D721Med (cell line): ENCODE measurements at regions not wholly inside any gene's neighbourhood (a gene's known extent, or its start where the extent isn't known, plus 50 kb on each side); places are given as distances from the start of the nearest gene placed in this dataset.

ENCODE experiments used
- DNase-seq: peaks from one replicate; pipeline ENCODE4 v3.0.0; 2011; ENCODE audit warnings: low spot score; ENCODE audit not compliant: insufficient read length
- FAIRE-seq: peaks from 2 replicates; lab custom pipeline; 2011; peaks lifted over from hg19 to GRCh38; lab: Jason Lieb, UNC
- CTCF ChIP-seq: IDR thresholded peaks from 2 replicates; pipeline ENCODE4 v1.5.1; 2012; ENCODE audit warnings: mild to moderate bottlenecking, control low read depth; ENCODE audit not compliant: insufficient read depth; ENCODE audit errors: missing control alignments

- no peak for TF ChIP-seq CTCF
- FAIRE-seq: no peak
Observed at GRCh38 chr2:143954844-143955243, 565.1 kb downstream of the ZEB2 start.

GRCh38 chr2:143954186-143954585 is 565.7 kb downstream of the ZEB2 start:
- DNase-seq: no peak
- no peak for FAIRE-seq
- TF ChIP-seq CTCF: no peak

More at GRCh38 chr2:143954844-143955243, 565.1 kb downstream of the ZEB2 start:
- no peak for DNase-seq

GRCh38 chr2:143953451-143954030 is 566.4 kb downstream of the ZEB2 start:
- FAIRE-seq (no peak), DNase-seq (no peak)
- no peak for TF ChIP-seq CTCF

GRCh38 chr2:143952536-143952935 is 567.4 kb downstream of the ZEB2 start:
- FAIRE-seq (no peak), DNase-seq (no peak)
- no peak for TF ChIP-seq CTCF

- TF ChIP-seq CTCF: no peak
- DNase-seq (no peak), FAIRE-seq (no peak)
Observed at GRCh38 chr2:143950704-143951103, 569.2 kb downstream of the ZEB2 start.

GRCh38 chr2:143949121-143949848 is 570.6 kb downstream of the ZEB2 start:
- DNase-seq: no peak
- TF ChIP-seq CTCF: no peak
- no peak for FAIRE-seq

- TF ChIP-seq CTCF: no peak
- no peak for FAIRE-seq
- DNase-seq: no peak
Observed at GRCh38 chr2:143948710-143949109, 571.2 kb downstream of the ZEB2 start.
